HG02840 (cell line): ENCODE measurements at regions not wholly inside any gene's neighbourhood (a gene's known extent, or its start where the extent isn't known, plus 50 kb on each side); places are given as distances from the start of the nearest gene placed in this dataset.
"Not testable (repeated sequence)": the region's sequence is repeated elsewhere in the genome, so short reads cannot be mapped to it uniquely, and the experiment has no call there.

Experiments
- ATAC-seq: cut with Tn5 transposase; IDR thresholded peaks from one replicate; pipeline ENCODE4 v1.9.1; 2021; ENCODE audit warnings: mild to moderate bottlenecking, moderate library complexity, moderate number of reproducible peaks; ENCODE audit not compliant: unreplicated experiment, low FRiP score

DNA sequence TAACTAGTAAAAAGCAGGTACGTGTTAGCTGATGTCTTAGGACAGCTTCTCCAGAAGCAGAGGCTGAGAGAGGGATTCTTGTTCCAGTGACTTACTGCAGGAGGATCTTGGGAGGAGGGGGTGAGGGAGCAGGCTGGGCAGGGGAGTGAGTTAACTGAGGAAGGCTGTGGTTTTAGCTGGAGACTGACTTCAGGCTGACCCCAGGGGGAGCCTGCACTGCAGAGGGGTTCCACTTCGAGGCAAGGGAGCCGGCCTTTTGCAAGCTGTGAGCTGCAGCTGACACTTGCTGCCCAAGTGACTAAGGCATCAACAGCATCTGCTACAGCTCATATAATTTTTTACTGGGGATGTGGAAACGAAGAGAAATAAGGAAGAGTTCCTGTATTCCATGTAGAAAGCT, 50.4 kb upstream of the SOD1 start:
- no peak for ATAC-seq

DNA sequence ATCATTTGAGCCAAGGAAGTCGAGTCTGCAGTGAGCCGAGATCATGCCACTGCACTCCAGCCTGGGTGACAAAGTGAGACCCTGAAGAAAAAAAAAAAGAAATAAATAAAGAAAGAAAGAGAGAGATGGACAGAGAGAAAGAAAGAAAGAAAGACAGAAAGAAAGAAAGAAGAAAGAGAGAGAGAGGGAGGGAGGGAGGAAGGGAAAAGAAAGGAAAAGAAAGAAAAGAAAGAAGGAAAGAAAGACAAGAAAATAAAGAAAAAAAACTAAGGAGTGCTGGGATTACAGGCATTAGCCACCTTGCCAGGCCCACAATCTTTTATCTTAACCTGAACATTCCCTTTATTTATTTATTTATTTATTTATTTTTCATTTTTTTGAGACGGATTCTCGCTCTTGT, 51.7 kb upstream of the SOD1 start:
- no peak for ATAC-seq

DNA sequence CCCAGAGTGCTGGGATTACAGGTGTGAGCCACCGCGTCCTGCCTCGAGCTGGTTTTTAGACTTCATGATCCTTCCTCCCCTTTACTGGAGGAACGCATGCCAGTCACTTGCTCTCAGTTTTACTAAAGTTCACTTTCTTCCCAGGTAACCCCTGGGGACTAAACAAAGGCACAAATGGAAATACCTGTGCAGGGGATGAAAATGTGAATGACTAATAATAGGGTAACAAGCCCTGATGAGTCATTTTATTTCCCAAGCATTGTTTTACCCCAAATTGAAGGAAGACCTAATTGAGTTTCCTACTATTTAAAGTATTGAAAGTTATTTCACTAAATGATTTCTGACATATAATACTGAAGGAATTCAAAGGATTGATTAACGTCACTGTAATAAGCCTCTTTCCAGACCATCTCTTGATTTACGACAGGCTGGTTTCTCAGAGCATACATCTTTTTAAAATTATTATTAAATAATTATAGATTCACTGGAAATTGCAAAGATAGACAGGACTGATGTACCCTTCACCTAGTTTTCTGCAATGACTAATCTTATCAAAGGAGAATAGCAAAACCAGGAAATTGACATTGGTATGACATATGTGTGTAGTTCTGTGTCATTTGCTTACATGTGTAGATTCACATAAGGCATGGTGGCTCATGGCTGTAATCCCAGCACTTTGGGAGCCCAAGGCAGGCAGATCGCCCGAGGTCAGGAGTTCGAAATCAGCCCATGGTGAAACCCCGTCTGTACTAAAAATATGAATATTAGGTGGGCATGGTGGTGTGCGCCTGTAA, 53.2 kb upstream of the SOD1 start:
- ATAC-seq: no peak

DNA sequence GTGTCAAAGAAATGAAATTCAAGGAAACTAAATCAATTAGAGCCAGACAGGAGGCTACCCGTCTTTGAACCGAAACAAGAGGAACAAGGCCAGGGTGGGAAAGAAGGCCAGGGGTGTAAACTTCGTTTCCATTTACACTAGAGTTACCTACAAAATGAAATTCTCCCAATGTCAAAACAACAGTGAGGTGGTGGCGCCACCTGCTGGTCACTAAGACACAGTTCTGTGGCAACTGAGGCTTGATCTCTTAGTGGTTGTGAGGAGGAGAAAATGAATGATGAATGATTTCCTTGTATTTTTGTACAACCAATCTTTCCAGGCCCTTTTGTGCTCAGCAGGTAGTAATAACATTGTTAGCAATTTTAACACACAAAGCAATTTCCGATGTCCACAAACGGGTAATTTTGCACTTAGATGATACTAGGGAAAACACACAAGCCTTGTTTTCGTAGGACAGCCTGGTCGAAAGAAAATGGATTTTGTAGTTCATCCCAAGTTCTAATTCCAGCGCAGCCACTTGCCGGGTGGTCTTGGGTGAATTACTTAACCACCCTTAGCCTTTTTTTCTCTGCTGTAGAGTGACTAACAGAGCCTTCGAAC, 54.8 kb upstream of the SOD1 start:
- no peak for ATAC-seq

DNA sequence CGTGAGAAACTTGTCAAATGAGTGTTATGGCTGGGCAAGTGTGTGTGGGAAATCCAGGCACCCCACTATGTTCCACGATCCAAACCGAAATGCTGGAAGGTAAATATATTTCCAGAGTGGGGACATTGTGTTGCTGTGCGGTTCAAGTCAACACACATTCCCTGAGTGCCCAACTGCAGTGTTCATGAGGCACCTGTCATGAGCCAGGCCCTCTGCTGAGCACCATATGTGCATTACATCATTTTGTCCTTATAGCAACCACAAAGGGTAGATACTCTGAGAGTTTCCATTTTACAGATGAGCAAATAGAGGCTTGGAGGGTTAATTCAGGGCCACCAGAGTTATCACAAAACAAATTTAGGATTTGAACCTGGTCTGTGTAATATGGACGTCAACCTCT, 59.9 kb upstream of the SOD1 start:
- ATAC-seq: no peak

DNA sequence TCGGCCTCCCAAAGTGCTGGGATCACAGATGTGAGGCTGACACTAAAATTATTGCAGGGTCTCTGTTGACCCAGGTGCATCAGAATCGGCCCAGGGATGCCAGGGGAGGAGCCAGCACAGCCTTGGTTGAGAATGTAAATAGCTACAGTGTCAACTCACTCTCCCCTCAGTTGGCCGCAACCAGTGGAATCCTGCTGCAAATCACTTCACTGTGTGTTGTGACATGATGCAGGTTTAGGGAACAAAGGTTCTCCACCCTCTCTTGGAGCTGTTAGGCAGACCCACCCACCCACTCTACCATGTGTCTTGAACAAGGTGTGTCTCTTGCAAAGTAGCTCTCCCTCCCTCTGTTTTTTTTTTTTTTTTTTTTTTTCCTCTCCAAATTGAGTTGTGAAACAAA, 60.5 kb upstream of the SOD1 start:
- ATAC-seq: no peak

DNA sequence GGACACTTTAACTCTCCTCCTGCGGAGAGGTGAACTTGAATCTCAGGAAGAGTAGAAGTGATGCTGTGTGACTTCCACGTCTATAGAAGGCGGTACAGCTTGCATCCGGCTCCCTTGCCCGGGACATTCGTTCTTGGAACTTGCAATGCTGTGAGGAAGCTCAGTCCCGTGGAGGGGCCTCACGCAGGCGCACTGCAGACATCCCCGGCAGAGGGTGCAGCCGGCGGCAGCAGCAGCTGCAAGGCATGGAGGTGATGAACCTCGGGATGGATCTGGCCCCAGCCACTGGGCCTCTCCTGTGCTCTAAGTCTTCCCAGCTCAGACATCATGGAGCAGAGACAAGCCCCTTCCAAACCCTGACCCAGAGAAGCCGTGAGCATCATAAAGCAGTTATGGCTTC, 61.8 kb upstream of the SOD1 start:
- ATAC-seq: no peak

DNA sequence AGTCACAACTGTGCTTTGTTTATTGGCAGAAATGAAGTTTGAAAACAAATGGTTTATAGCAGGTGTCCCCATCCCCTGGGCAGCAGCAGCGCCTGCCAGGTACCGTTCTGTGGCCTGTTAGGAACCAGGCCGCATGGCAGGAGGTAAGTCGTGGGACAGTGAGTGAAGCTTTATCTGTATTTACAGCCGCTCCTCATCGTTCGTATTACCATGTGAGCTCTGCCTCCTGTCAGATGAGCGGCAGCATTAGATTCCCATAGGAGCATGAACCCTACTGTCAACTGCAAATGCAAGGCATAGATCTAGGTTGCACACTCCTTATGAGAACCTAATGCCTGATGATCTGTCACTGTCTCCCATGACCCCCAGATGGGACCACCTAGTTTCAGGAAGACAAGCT, 63.4 kb upstream of the SOD1 start:
- ATAC-seq: no peak

DNA sequence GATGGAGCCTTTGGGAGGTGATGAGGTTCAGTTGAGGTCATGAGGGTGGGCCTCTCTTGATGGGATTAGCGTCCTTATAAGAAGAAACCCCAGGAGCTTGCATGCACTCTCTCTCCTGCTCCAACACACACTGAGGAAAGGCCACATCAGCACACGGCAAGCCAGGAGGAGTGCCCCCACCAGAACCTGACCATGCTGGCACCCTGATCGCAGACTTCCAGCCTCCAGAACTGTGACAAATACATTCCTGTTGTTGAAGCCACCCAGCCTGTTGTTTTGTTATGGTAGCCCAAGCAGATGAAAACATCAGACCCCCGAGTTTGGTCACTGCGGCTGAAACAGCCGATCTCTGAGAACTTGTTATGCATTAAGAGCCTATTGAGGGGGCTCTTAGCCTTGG, 64.8 kb upstream of the SOD1 start:
- ATAC-seq: no peak

DNA sequence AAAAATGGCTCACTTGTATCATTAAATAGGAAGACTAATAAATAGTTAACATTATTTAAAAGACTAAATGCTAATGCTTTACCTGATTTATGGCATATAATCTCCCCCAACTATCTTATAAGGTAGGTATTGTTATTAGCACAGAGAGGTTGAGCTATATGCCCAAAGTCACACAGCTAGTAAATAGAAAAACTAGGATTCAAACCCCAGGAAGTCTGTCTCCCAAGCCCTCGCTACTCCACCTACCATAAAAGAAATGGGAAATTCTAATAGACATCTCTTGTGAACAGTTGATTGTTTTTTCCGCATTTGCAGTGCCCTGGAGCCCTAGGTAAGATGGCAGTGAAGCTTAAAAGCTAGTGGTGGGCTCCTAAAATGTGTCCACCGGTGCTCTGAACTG, 65.2 kb upstream of the SOD1 start:
- no peak for ATAC-seq

DNA sequence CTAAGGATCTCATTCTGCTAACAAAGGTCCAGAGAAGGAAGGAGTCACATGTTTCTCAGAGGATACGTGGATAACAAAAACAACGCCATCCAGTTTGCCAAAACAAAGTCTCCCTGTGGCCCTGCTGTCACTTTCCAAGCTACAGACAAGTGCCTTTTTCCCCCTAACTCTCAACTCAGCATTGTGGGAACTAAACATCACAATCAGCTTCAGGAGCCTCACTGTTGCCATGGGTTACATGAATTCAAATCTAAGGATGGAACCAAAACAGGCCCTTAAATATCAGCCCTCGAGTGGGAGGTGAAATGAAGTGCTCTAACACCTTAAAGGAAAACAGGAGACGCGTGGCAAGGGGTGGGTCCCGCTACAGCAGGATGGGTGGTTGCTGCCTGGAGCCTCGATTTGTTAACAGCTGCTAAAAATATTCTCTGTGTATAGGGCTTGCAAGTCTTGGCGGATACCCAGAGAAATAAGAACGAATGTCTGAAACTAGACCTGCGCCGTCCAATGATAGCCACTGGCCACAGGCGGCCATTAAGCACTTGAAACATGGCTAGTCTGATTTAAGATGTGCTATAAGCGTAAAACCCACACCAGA, 66.4 kb upstream of the SOD1 start:
- ATAC-seq: no peak

DNA sequence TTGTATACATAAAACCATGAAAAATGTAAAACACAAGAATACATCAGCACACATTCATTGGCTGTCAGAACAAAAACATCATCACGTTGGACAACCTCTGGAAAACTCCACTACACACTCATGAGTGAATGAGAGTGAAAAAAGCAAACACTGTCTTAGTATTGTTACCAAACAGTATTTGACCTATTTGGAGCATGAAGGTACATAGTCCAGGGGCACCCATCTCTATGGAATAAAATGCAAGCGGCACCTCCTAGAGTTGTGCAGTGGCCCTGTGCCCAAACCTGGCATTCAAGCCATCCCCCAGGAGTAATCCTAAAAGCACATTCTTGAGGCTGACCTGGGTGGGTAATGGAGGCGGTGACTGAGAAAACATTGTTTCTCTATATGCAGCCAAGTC, 67.0 kb upstream of the SOD1 start:
- ATAC-seq: no peak

DNA sequence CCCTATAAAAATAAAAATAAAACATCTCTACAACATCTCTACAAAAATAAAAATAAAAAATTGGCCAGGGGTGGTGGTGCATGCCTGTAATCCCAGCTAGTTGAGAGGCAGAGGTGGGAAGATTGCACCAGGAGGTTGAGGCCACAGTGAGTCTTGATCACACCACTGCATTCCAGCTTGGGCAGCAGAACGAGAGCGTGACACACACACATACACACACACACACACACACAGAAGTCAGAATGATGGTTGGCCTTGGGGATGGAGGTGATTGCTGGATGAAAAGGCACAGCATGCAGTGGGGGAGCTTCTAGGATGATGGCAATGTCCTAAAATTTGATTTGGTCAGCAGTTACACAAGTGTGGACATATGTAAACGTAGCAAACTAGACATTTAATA, 69.7 kb upstream of the SOD1 start:
- ATAC-seq: no peak

DNA sequence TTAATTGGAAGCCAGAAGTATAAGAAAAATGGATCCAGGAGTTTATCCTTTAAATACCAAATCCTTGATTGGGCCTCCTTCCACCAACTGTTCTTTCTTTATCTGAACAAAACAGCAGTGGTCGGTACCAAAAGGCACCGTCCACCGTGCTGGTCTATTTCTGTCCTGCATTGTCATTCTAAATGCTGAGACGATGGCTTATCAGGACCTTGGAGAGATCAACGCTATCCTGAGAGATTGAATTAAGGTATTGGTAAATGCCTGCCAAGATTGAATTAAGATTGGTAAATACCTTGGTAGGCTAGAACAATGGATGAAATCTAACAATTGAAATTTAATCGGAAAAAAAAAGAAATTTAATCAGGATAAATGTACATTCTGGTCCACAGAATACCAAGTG, 73.4 kb upstream of the SOD1 start:
- no peak for ATAC-seq

DNA sequence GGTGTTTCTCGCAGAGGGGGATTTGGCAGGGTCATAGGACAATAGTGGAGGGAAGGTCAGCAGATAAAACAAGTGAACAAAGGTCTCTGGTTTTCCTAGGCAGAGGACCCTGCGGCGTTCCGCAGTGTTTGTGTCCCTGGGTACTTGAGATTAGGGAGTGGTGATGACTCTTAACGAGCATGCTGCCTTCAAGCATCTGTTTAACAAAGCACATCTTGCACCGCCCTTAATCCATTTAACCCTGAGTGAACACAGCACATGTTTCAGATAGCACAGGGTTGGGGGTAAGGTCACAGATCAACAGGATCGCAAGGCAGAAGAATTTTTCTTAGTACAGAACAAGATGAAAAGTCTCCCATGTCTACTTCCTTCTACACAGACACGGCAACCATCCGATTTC, 75.6 kb upstream of the SOD1 start:
- not testable (repeated sequence) for ATAC-seq

DNA sequence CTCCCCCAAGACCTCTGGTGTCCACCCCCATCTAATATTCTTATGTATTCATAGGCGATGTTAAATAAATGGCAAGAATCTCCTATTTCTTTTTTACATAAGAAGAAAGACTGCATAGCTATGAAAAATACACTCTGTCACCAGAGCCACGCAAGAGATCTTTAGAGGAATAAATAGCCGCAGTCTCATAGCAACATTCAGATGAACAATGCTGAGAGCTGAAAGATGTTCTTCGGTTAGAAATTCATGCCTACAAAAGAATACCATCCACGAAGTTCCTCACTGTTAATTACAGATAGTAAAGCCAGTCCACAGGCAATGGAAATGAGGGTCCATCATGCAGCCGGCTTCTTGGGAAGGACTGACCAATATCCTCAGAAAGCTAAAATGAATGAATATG, 76.0 kb upstream of the SOD1 start:
- no peak for ATAC-seq

DNA sequence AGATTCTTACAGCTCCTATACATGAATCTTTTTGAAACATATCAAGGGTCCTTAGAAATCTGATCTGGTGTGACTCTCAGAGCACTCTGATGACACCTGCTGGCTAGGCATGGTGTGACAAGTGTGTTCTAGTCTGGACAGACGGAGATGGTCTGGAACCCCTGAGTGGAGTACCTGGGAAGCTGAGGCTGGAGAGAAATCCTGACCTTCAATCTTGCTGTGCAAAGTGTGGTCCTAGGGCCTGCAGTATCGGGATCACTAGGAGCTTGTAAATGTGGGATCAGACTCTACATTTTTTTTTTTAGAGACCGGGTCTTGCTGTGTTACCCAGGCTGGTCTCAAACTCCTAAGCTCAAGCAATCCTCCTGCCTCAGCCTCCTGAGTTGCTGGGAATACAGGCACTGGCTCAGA, 78.6 kb upstream of the SOD1 start:
- no peak for ATAC-seq

DNA sequence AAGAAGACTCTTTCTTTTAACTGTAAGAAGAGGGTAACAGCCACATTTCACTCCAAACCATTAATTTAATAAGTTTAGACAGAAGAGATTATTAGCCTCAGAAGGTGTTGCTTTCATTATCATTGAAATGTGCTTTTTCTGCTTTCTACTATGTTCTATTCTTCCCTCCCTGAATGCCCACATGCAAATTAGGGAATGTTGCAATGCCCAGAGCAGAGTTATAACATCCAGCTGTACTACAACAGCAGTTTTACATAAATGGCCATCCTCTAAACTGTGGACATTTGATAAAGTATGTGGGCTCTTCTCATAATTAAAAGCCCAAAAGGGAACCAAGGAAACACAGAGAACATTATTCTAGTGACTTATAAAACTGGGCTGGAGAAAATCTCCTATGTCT, 82.2 kb upstream of the SOD1 start:
- no peak for ATAC-seq

DNA sequence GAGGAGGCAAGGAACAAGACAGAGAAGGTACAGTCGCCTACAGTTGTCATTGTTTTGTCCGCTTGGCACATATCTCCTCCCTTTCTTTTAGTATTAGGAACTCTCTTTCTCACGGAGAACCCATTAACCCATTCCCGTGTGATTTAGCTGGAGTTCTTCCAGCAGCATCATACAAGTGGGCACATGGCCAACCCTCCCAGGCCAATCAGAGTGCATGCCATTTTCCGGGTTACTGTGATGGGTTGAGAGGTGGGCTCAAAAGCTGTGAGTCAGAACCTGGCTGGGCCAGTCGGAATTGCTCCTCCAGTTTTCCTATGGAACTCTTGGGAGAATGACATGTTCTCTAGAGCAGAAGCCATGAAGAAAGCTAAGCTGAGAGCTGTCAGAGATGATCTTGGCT, 83.1 kb upstream of the SOD1 start:
- ATAC-seq: no peak

DNA sequence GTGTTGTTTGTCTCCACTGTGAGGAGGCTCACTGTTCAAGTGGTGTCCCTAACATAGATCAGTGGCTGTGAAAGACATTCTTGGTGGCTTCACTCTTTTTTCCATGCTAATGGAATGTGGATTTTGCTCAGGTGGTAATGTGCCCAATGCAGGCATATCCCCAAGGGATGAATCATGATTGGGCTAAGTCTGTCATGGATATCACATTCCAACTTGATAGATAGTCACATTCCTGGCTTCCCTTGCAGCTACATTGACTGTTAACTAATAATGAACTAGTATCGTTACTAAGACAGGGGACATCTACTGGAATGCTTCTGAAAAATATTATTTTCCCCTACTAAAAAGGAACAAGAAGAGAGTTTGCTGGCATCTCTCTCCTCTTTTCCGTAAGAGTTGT, 86.3 kb upstream of the SOD1 start:
- ATAC-seq: no peak

DNA sequence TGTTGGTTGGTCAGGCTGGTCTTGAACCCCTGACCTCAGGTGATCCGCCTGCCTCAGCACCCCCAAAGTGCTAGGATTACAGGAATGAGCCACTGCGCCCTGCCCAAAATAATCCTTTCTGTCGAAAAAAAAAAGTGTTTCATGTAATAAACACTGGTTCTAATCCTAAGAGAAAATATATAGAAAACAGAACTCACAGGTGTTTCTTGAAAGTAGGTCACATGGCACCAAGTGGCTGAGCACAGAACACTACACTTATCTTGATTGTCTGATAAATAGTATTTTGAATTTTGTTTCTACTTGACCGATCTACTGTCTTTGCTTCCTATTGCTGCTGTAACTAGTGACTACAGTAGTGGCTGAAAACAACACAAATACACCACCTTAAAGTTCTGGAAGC, 87.6 kb upstream of the SOD1 start:
- no peak for ATAC-seq
